K562 (cell line): ENCODE measurements at regions not wholly inside any gene's neighbourhood (a gene's known extent, or its start where the extent isn't known, plus 50 kb on each side); places are given as distances from the start of the nearest gene placed in this dataset.

Source experiments
- ATAC-seq: fragments of 200-7000 bp; cut with Tn5 transposase; 3 replicates; pipeline ENCODE4 v1.9.1; 2020; ENCODE audit warnings: moderate library complexity
- BruUV-seq: library from RNA; stranded (reverse); fragments of 400-500 nt; replicated peaks from 2 replicates; lab custom pipeline; 2021; lab: Mats Ljungman, UMichigan
- CTCF ChIA-PET: fragments of 300-600 bp; formaldehyde crosslinking; extraction: SDS; loops from one replicate; lab custom pipeline; 2021; ENCODE audit warnings: low intra/inter-chr PET ratio; lab: Yijun Ruan, JAX
- POLR2A ChIA-PET: fragments of 300-600, 350-650 bp; sonication (Branson Sonifier 250); formaldehyde crosslinking; extraction: SDS; loops from one replicate; lab custom pipeline; 2021; ENCODE audit warnings: antibody characterized with exemption, inconsistent platforms; lab: Yijun Ruan, JAX
- DNase-seq, 4 experiments: peaks; one replicate each; pipeline versions ENCODE4 v3.0.0 to v3.0.0-alpha.2; 2011 to 2018; ENCODE audit warnings: low spot score in 3 of 4, mixed read lengths in 3 of 4; ENCODE audit errors: extremely low read depth in 1 of 4
- FAIRE-seq: peaks from 2 replicates; lab custom pipeline; 2011; peaks lifted over from hg19 to GRCh38; lab: Jason Lieb, UNC
- H2AFZ ChIP-seq: 2 replicates; pipeline ENCODE4 v1.6.0; 2011; ENCODE audit warnings: low read depth, low read length, control low read depth, inconsistent platforms
- H3K27ac ChIP-seq: fragments of 200-600 bp; 3 replicates; pipeline ENCODE4 v1.8.0; 2011; ENCODE audit warnings: low read depth, mild to moderate bottlenecking, control low read depth, inconsistent platforms, low read length, moderate library complexity, mixed read lengths; ENCODE audit errors: extremely low read depth
- H3K27me3 ChIP-seq, 2 experiments: fragments of 300-600 bp in 1 of 2; 2 replicates in 1 of 2; 3 replicates in 1 of 2; pipeline versions ENCODE4 v1.6.0 to v1.8.0; 2011; ENCODE audit warnings: inconsistent platforms in 2 of 2, low read length in 2 of 2, mild to moderate bottlenecking in 1 of 2, mixed read lengths in 1 of 2, moderate library complexity in 1 of 2; ENCODE audit not compliant: control insufficient read depth in 2 of 2, insufficient read depth in 2 of 2
- H3K36me3 ChIP-seq: fragments of 300-600 bp; 3 replicates; pipeline ENCODE4 v1.8.0; 2011; ENCODE audit warnings: mild to moderate bottlenecking, low read length, inconsistent platforms; ENCODE audit not compliant: control insufficient read depth, insufficient read depth
- H3K4me1 ChIP-seq, 2 experiments: fragments of 200-600 bp in 1 of 2; replicated peaks in 1 of 2; 2 replicates in 1 of 2; 3 replicates in 1 of 2; pipeline versions ENCODE4 v1.5.1 to v1.8.0; 2011; ENCODE audit warnings: inconsistent platforms in 2 of 2, low read length in 2 of 2, mild to moderate bottlenecking in 1 of 2, mixed read lengths in 1 of 2, moderate library complexity in 1 of 2; ENCODE audit not compliant: control insufficient read depth in 2 of 2, insufficient read depth in 2 of 2
- H3K4me2 ChIP-seq: 2 replicates; pipeline ENCODE4 v1.6.1; 2011; ENCODE audit warnings: low read length, control low read depth, inconsistent platforms, mixed read lengths; ENCODE audit not compliant: insufficient read depth
- H3K4me3 ChIP-seq: fragments of 200-600 bp; sonication (generic), shearing (Covaris generic); 2 replicates; pipeline ENCODE4 v1.5.1; 2016; ENCODE audit warnings: control low read depth, inconsistent platforms
- H3K79me2 ChIP-seq: fragments of 200-600 bp; 3 replicates; pipeline ENCODE4 v1.8.0; 2011; ENCODE audit warnings: low read length, inconsistent platforms; ENCODE audit not compliant: control insufficient read depth, insufficient read depth
- H3K9ac ChIP-seq, 2 experiments: 2 replicates each; pipeline versions ENCODE4 v1.6.0 to v1.6.1; 2011; ENCODE audit warnings: low read depth in 2 of 2, low read length in 2 of 2, control low read depth in 1 of 2, inconsistent platforms in 1 of 2, mild to moderate bottlenecking in 1 of 2, mixed read lengths in 1 of 2; ENCODE audit not compliant: insufficient read depth in 1 of 2
- H3K9me1 ChIP-seq: one replicate; pipeline ENCODE4 v1.6.0; 2011; ENCODE audit warnings: inconsistent platforms, mild to moderate bottlenecking, low read length, moderate library complexity; ENCODE audit not compliant: control insufficient read depth, insufficient read depth
- H3K9me3 ChIP-seq: replicated peaks from 2 replicates; pipeline ENCODE4 v1.5.1; 2011; ENCODE audit warnings: low read depth, low read length, inconsistent platforms; ENCODE audit not compliant: control insufficient read depth, insufficient read depth
- H4K20me1 ChIP-seq: replicated peaks from 2 replicates; pipeline ENCODE4 v1.6.1; 2011; ENCODE audit warnings: low read length, inconsistent platforms, mixed read lengths; ENCODE audit not compliant: control insufficient read depth, insufficient read depth
- CBX3 ChIP-seq, 2 experiments: IDR thresholded peaks; 1 replicate in 1 of 2; 2 replicates in 1 of 2; pipeline ENCODE4 v1.6.1; 2012; ENCODE audit warnings: inconsistent platforms in 2 of 2, low read length in 2 of 2, borderline replicate concordance in 1 of 2, control low read depth in 1 of 2
- ERF ChIP-seq: fragments of 450-650 bp; formaldehyde crosslinking; IDR thresholded peaks from 2 replicates; pipeline ENCODE4 v1.4.0; 2020; ENCODE audit warnings: mild to moderate bottlenecking, mixed read lengths
- HLTF ChIP-seq: fragments of 450-650 bp; IDR thresholded peaks from 2 replicates; pipeline ENCODE4 v1.6.1; 2016
- NBN ChIP-seq: fragments of 450-650 bp; IDR thresholded peaks from 2 replicates; pipeline ENCODE4 v1.6.1; 2016; ENCODE audit warnings: low read depth, mild to moderate bottlenecking
- PHF8 ChIP-seq: fragments of 200-600 bp; sonication (generic); IDR thresholded peaks from 2 replicates; pipeline ENCODE4 v1.6.1; 2012; ENCODE audit warnings: mixed run types, mild to moderate bottlenecking, inconsistent platforms, low read length, moderate library complexity, borderline replicate concordance
- ZNF239 ChIP-seq: fragments of 250-450 bp; sonication (Bioruptor Pico); IDR thresholded peaks from 2 replicates; pipeline ENCODE4 v1.4.0; 2020; ENCODE audit warnings: mild to moderate bottlenecking
- ZNF408 ChIP-seq: fragments of 250-450 bp; sonication (Bioruptor Pico); IDR thresholded peaks from 2 replicates; pipeline ENCODE4 v1.4.0; 2020; ENCODE audit warnings: low read depth, mild to moderate bottlenecking, moderate library complexity
- WGBS: fragments of 100-300 bp; shearing (Covaris generic); methylation state at CpG from one replicate; pipeline ENCODE4 v1.1.6; 2016; ENCODE audit warnings: low coverage, mixed read lengths; ENCODE audit not compliant: insufficient coverage; ENCODE audit errors: missing lambda C conversion rate; 5-methylcytosine and 5-hydroxymethylcytosine counted together
- in situ Hi-C: fragments of 300-500 bp; cut with MboI; formaldehyde crosslinking; loops from 4 replicates; pipeline ENCODE4 v1.15.0; 2018; ENCODE audit warnings: inconsistent platforms, mixed read lengths
- intact Hi-C: fragments of 100-400 bp; cut with micrococcal nuclease; formaldehyde crosslinking; loops from 2 replicates; pipeline ENCODE4 v1.14.2; 2022
- TF ChIP-seq, protein P1 (sequence below): fragments of 450-650 bp; formaldehyde crosslinking; IDR thresholded peaks from 2 replicates; pipeline ENCODE4 v1.4.0; 2020; ENCODE audit warnings: mild to moderate bottlenecking, moderate library complexity

DNA sequence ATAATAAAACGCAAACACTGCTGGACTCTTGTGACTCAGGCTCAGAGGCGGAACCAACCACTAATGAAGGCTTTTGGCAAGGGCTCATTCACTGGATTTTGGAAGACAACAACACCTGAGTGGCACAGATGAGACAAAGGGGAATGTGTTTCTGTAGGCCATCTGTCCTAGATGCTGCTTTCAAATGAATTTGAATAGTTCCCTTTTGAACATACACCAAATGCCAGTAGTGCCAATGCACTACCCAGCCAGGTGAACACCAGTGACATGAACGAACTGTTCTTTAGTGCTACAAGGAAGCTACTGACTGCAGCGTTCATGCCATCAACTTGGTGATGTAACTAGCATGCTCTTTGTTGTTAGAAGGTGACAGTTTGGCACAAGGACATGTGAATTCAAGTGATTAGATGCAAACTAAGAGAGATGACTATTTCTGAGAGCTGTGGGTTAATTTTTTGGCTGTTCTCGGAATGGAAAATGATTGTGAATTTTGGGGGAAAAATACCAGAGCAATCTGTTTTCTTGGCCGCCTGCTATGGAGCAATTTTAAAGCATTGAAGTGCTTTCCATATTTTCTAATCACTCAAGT is 173.7 kb downstream of the SLC24A2 start:
- no peak overlapping the region for H3K4me2 ChIP-seq
- H3K4me3 ChIP-seq: no peak overlapping the region
- no peaks in the 10 kb centered on the region; a peak in 1 of 5 replicates for H3K4me1 ChIP-seq
- FAIRE-seq (no peak), DNase-seq (no peak), ATAC-seq (no peak)
- no peaks in the 10 kb centered on the region for H3K79me2 ChIP-seq
- no peak overlapping the region for H3K27ac ChIP-seq
- POLR2A ChIA-PET: interaction anchor here (0.5 kb wide), 1 partner anchor 36 kb away, joined by 3 read pairs; no protein-coding TSS in a partner anchor
- CTCF ChIA-PET: no interaction called here
- no peaks in the 10 kb centered on the region for H3K9me1 ChIP-seq
- no peaks in the 10 kb centered on the region for H4K20me1 ChIP-seq
- H3K9me3 ChIP-seq: no peaks in the 10 kb centered on the region
- 6% methylated on average over 5 of the region's 6 CpGs for whole genome bisulfite sequencing
- no peaks in the 10 kb centered on the region for H3K27me3 ChIP-seq
- TF ChIP-seq ZNF408 (CRISPR knock-in tag) (no peak), HLTF (no peak), ZNF239 (CRISPR knock-in tag) (no peak), ERF (CRISPR knock-in tag) (no peak), NBN (no peak), PHF8 (no peak), CBX3 (IDR thresholded peaks at IDR 0.05; ENCODE audit: borderline replicate concordance in 1 of 2, low read length in 2 of 2) (no peak)
- TF ChIP-seq, protein P1, sequence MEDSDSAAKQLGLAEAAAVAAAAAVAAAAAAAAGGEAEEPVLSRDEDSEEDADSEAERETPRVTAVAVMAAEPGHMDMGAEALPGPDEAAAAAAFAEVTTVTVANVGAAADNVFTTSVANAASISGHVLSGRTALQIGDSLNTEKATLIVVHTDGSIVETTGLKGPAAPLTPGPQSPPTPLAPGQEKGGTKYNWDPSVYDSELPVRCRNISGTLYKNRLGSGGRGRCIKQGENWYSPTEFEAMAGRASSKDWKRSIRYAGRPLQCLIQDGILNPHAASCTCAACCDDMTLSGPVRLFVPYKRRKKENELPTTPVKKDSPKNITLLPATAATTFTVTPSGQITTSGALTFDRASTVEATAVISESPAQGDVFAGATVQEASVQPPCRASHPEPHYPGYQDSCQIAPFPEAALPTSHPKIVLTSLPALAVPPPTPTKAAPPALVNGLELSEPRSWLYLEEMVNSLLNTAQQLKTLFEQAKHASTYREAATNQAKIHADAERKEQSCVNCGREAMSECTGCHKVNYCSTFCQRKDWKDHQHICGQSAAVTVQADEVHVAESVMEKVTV (CRISPR knock-in tag): no peak
- BruUV-seq: no TSS peak
- H3K9ac ChIP-seq: no peak overlapping the region
- in situ Hi-C loops: no loop called here
- no peak overlapping the region for H2AFZ ChIP-seq
- intact Hi-C loops: no loop called here
- H3K36me3 ChIP-seq: no peaks in the 10 kb centered on the region
